ENCODE measurements at regions not wholly inside any gene's neighbourhood (a gene's known extent, or its start where the extent isn't known, plus 50 kb on each side); places are given as distances from the start of the nearest gene placed in this dataset.

DNA sequence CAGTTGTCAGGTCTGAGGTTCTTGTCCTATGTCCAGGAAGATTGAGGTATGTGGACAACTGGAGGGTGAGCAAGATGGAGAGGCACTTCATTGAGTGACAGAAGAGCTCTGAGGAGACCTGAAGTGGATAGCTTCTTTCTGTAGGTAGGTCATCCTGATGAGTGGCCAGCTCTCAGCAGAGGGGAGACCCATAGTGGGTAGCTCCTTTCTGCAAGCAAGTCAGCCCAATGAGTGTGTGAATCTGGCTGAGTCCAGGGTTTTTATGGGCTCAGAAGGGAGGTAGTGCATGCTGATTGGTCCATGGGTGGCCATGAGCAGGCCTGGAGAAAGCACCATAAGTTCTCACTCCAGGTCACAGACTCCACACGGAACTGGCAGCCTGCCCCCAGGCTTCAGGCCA lies 92.6 kb upstream of the GALNT5 start:
- TF ChIP-seq, protein P1, sequence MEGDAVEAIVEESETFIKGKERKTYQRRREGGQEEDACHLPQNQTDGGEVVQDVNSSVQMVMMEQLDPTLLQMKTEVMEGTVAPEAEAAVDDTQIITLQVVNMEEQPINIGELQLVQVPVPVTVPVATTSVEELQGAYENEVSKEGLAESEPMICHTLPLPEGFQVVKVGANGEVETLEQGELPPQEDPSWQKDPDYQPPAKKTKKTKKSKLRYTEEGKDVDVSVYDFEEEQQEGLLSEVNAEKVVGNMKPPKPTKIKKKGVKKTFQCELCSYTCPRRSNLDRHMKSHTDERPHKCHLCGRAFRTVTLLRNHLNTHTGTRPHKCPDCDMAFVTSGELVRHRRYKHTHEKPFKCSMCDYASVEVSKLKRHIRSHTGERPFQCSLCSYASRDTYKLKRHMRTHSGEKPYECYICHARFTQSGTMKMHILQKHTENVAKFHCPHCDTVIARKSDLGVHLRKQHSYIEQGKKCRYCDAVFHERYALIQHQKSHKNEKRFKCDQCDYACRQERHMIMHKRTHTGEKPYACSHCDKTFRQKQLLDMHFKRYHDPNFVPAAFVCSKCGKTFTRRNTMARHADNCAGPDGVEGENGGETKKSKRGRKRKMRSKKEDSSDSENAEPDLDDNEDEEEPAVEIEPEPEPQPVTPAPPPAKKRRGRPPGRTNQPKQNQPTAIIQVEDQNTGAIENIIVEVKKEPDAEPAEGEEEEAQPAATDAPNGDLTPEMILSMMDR (IDR thresholded peaks at IDR 0.05; ENCODE audit: insufficient read depth, low read length, poor library complexity, severe bottlenecking) = no peak
- Histone ChIP-seq H3K36me3 (ENCODE audit: control insufficient read depth, insufficient read depth, low read length) (no peaks in the 10 kb centered on the region), H3K27me3 (replicated peaks; ENCODE audit: control insufficient read depth, insufficient read depth, low read length) (no peaks in the 10 kb centered on the region), H3K4me3 (replicated peaks; ENCODE audit: low read depth, low read length) (no peak overlapping the region)
- DNase-seq (ENCODE audit: extremely low read depth, insufficient read length) = no peak

DNA sequence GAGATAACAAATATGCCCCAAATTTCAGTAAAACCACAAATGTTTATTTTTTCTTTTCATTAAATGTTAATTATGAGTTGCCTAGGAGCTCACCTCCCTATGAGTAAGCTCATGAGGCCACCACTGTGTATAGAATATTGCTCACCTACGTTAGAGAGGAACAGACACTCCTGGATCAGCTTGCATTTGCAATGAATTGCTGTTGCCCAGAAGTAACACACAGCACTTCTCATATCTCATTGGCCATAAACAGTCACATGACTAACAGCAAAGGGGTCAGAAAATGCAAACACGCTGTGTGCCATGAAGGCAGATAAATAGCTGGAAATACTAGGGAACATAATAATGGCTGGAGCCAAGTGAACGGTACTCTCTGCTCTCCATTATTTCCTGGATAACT lies 89.0 kb upstream of the GALNT5 start:
- H3K27me3 ChIP-seq (replicated peaks; ENCODE audit: control insufficient read depth, insufficient read depth, low read length) = no peaks in the 10 kb centered on the region
- TF ChIP-seq, protein P1 (IDR thresholded peaks at IDR 0.05; ENCODE audit: insufficient read depth, low read length, poor library complexity, severe bottlenecking) = no peak
- DNase-seq (ENCODE audit: extremely low read depth, insufficient read length) = no peak
- H3K36me3 ChIP-seq (ENCODE audit: control insufficient read depth, insufficient read depth, low read length) = no peaks in the 10 kb centered on the region
- H3K4me3 ChIP-seq (replicated peaks; ENCODE audit: low read depth, low read length) = no peak overlapping the region

DNA sequence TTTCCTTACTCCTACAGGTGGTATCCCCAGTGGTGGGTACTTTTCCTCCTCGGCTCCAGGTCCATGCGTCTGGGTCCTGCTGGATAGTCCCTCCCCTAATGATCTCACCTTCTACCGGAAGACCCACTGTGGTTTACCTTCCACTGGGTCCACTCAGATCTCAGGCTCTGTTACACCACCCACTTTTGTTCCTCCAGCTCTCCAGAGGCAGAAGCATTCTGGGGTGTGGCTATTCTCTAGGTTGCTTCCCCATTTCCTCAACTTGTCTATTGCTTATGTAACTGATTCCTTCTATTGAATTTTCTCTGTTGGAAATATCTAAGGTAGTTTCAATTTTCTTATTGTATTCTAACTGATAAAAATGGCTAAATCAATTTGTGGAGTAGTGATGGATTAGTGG lies 87.6 kb upstream of the GALNT5 start:
- TF ChIP-seq, protein P1 (IDR thresholded peaks at IDR 0.05; ENCODE audit: insufficient read depth, low read length, poor library complexity, severe bottlenecking) = no peak
- DNase-seq (ENCODE audit: extremely low read depth, insufficient read length) = no peak
- H3K36me3 ChIP-seq (ENCODE audit: control insufficient read depth, insufficient read depth, low read length) = no peaks in the 10 kb centered on the region
- no peak overlapping the region for H3K4me3 ChIP-seq (replicated peaks; ENCODE audit: low read depth, low read length)
- no peaks in the 10 kb centered on the region for H3K27me3 ChIP-seq (replicated peaks; ENCODE audit: control insufficient read depth, insufficient read depth, low read length)

GRCh38 chr2:157170299-157170698 lies 87.2 kb upstream of the GALNT5 start:
- H3K36me3 ChIP-seq (ENCODE audit: control insufficient read depth, insufficient read depth, low read length) = no peaks in the 10 kb centered on the region
- no peaks in the 10 kb centered on the region for H3K27me3 ChIP-seq (replicated peaks; ENCODE audit: control insufficient read depth, insufficient read depth, low read length)
- TF ChIP-seq, protein P1 (IDR thresholded peaks at IDR 0.05; ENCODE audit: insufficient read depth, low read length, poor library complexity, severe bottlenecking) = no peak
- H3K4me3 ChIP-seq (replicated peaks; ENCODE audit: low read depth, low read length) = no peak overlapping the region
- no peak for DNase-seq (ENCODE audit: extremely low read depth, insufficient read length)

GRCh38 chr2:157172239-157172638 lies 85.3 kb upstream of the GALNT5 start:
- TF ChIP-seq, protein P1 (IDR thresholded peaks at IDR 0.05; ENCODE audit: insufficient read depth, low read length, poor library complexity, severe bottlenecking) = no peak
- no peak overlapping the region for H3K4me3 ChIP-seq (replicated peaks; ENCODE audit: low read depth, low read length)
- DNase-seq (ENCODE audit: extremely low read depth, insufficient read length) = no peak
- H3K36me3 ChIP-seq (ENCODE audit: control insufficient read depth, insufficient read depth, low read length) = no peaks in the 10 kb centered on the region
- H3K27me3 ChIP-seq (replicated peaks; ENCODE audit: control insufficient read depth, insufficient read depth, low read length) = no peaks in the 10 kb centered on the region

DNA sequence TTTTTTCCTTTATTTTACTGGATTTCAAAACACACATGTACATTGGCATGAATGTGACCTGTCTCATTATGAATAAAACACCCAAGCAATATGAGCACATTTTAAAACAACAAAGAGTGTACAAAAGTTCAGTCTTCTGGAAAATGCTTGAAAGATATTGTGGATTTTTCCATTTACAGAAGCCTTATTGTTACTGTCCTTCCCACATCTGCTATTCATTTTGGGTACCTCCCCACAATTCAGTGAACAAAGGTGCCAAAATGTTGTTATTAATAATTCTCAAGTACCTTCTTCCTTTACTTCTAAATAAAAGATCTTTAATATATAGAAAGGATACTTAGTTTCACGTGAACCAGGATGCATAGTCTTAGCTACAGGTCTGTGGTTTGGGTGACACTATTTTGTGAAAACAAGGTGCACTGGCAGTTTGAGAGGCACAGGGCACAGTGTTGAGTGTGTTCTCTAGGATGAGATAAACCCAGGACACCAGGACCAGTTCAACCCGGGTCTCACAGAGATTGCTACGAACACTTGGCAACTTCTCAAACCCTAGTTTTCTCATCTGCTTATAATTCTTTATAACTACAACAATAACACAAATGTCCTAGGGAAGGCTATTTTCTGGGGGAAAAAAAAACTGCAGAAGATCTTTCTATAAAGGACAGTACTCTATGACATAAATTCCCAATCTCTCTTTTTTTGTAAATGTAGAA lies 84.5 kb upstream of the GALNT5 start:
- no peak for DNase-seq (ENCODE audit: extremely low read depth, insufficient read length)
- H3K27me3 ChIP-seq (replicated peaks; ENCODE audit: control insufficient read depth, insufficient read depth, low read length) = no peaks in the 10 kb centered on the region
- H3K36me3 ChIP-seq (ENCODE audit: control insufficient read depth, insufficient read depth, low read length) = no peaks in the 10 kb centered on the region
- H3K4me3 ChIP-seq (replicated peaks; ENCODE audit: low read depth, low read length) = no peak overlapping the region
- TF ChIP-seq, protein P1 (IDR thresholded peaks at IDR 0.05; ENCODE audit: insufficient read depth, low read length, poor library complexity, severe bottlenecking) = no peak

All from GM06990 (cell line).